Mucosa of rectum (tissue), 2 donors: ENCODE measurements at regions not wholly inside any gene's neighbourhood (a gene's known extent, or its start where the extent isn't known, plus 50 kb on each side); places are given as distances from the start of the nearest gene placed in this dataset.
"Not testable (repeated sequence)": the region's sequence is repeated elsewhere in the genome, so short reads cannot be mapped to it uniquely, and the experiment has no call there.

Experiments
- H3K27ac ChIP-seq, 2 donors: one replicate each; pipeline ENCODE4 v1.7.0; 2013; ENCODE audit warnings: inconsistent platforms in 2 of 2, low read depth in 2 of 2, low read length in 2 of 2
- H3K27me3 ChIP-seq, 2 donors: one replicate each; pipeline ENCODE4 v1.7.0; 2013; ENCODE audit warnings: low read length in 2 of 2; ENCODE audit not compliant: control insufficient read depth in 2 of 2, insufficient read depth in 2 of 2
- H3K36me3 ChIP-seq, 2 donors: one replicate each; pipeline ENCODE4 v1.7.0; 2013; ENCODE audit warnings: low read length in 2 of 2; ENCODE audit not compliant: control insufficient read depth in 2 of 2, insufficient read depth in 2 of 2
- H3K4me1 ChIP-seq, 2 donors: one replicate each; pipeline ENCODE4 v1.7.0; 2013; ENCODE audit warnings: low read length in 2 of 2, mild to moderate bottlenecking in 1 of 2; ENCODE audit not compliant: control insufficient read depth in 2 of 2, insufficient read depth in 2 of 2
- H3K4me3 ChIP-seq, 2 donors: one replicate each; pipeline ENCODE4 v1.7.0; 2013; ENCODE audit warnings: low read length in 2 of 2
- H3K9ac ChIP-seq, 2 donors: one replicate each; pipeline ENCODE4 v1.7.0; 2013; ENCODE audit warnings: low read length in 2 of 2, low read depth in 1 of 2, mild to moderate bottlenecking in 1 of 2
- H3K9me3 ChIP-seq, 2 donors: one replicate each; pipeline ENCODE4 v1.7.0; 2013; ENCODE audit warnings: low read length in 2 of 2; ENCODE audit not compliant: control insufficient read depth in 2 of 2
- donor health status: healthy.
- donor health status: Normal muscosa, but diverticular disease.

DNA sequence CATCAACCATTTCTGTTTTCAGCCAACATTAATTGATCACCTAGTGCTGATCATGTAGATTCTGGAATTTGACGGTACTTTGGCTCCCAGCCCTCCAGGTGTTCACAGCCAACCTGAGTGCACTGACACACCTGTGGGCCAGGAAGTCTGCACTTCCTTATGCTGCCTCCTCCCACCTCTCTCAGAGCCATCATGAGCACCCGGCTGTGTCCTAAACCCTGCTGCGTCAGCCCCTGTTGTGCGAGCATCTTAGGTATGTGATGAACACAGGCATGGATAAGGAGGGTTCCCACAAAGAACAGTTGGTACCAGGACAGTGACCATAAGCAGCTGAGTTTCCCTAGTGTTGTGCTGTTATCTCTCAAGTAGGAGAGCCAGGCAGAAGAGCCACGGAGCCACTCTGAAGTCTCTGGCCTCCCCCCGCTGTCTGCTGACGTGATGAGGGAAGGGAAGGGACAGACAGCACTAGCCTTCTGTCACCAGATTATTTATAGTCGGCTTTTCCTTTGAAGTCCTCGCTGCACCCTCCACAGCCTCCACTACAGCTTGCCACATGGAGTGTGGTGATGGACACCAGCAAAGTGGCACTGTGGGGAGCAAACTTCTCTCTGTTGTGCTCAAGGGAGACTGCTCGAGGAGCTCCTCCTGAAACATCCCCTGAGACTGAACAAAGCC is 162.8 kb upstream of the ANKFN1 start:
- no peaks in the 10 kb centered on the region for H3K36me3 ChIP-seq
- no peaks in the 10 kb centered on the region for H3K9me3 ChIP-seq
- H3K4me3 ChIP-seq = no peak overlapping the region

DNA sequence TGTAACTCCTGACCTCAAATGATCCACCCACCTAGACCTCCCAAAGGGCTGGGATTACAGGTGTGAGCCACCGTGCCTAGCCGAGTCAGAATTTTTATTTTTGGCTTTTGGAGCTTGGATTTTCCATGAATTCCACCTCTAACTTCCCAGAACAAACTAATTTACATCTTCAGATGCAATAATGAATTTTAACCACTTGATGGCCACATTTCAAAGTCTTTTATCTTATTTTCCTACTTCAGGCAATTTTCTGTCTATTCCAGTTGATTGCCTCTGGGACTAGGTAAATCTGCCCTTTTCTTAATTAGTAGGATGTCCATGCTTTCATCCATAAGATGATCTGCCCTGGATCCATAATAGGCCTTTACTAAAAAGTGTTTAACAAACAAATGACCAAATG is 156.4 kb upstream of the ANKFN1 start:
- Histone ChIP-seq H3K27ac (no peak overlapping the region), H3K9me3 (no peaks in the 10 kb centered on the region), H3K36me3 (no peaks in the 10 kb centered on the region), H3K4me1 (no peaks in the 10 kb centered on the region), H3K4me3 (no peak overlapping the region), H3K9ac (no peak overlapping the region), H3K27me3 (no peaks in the 10 kb centered on the region)

More for the DNA sequence above, 162.8 kb upstream of the ANKFN1 start:
- Histone ChIP-seq H3K27me3 (no peaks in the 10 kb centered on the region), H3K27ac (no peak overlapping the region), H3K9ac (no peak overlapping the region), H3K4me1 (no peaks in the 10 kb centered on the region)

GRCh38 chr17:56000411-56000810 is 152.9 kb upstream of the ANKFN1 start:
- H3K4me3 ChIP-seq = no peak overlapping the region
- H3K4me1 ChIP-seq = no peaks in the 10 kb centered on the region
- no peaks in the 10 kb centered on the region for H3K36me3 ChIP-seq
- H3K9me3 ChIP-seq = no peaks in the 10 kb centered on the region
- no peak overlapping the region for H3K9ac ChIP-seq
- no peaks in the 10 kb centered on the region for H3K27me3 ChIP-seq
- H3K27ac ChIP-seq = no peak overlapping the region

- H3K27me3 ChIP-seq, H3K27ac ChIP-seq, H3K4me1 ChIP-seq, H3K9ac ChIP-seq, H3K9me3 ChIP-seq, H3K36me3 ChIP-seq, H3K4me3 ChIP-seq: not testable (repeated sequence)
Measured at GRCh38 chr17:56002656-56003055, 150.6 kb upstream of the ANKFN1 start.

DNA sequence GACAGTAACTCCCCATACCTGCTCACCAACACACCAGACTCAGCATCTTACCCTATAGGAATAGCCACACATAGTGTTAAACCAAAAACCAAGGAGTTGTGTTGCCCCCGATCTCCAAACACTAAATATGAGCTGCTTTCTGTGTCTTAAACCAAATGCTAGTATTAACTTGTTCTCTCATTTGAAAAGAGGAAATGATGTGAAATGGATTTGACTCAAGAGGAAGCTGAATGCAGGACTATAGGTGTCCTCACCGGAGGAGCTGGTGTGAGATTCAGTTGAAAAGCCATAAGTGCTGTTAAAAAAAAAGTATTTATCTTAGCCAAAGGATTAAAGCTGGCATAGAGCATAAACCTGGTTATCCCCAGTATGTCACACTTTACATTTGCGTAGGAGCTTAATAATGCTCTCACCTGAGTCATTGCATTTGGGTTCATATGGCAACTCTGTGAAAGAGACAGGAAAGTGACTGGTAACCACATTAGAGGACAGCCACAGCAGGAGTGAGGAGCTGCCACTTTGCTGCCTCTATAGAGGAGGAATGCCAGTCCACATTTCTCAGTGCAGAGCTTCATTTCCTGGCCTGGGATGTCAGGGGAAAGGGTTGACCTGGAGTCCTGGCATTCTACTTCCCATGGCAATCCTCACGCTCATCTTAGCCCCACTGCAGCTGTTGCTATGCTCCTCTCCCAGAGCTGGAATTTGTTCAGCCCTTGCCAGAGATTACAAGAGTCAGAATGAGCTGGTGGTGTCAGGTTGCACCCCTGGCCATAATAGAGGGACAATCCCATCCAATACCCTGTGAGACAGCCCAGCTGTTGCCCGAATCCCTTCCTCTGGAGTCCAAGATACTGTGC is 143.3 kb upstream of the ANKFN1 start:
- Histone ChIP-seq H3K27me3 (no peaks in the 10 kb centered on the region), H3K9ac (no peak overlapping the region), H3K4me1 (no peaks in the 10 kb centered on the region), H3K9me3 (no peaks in the 10 kb centered on the region), H3K36me3 (no peaks in the 10 kb centered on the region), H3K4me3 (no peak overlapping the region), H3K27ac (no peak overlapping the region)

DNA sequence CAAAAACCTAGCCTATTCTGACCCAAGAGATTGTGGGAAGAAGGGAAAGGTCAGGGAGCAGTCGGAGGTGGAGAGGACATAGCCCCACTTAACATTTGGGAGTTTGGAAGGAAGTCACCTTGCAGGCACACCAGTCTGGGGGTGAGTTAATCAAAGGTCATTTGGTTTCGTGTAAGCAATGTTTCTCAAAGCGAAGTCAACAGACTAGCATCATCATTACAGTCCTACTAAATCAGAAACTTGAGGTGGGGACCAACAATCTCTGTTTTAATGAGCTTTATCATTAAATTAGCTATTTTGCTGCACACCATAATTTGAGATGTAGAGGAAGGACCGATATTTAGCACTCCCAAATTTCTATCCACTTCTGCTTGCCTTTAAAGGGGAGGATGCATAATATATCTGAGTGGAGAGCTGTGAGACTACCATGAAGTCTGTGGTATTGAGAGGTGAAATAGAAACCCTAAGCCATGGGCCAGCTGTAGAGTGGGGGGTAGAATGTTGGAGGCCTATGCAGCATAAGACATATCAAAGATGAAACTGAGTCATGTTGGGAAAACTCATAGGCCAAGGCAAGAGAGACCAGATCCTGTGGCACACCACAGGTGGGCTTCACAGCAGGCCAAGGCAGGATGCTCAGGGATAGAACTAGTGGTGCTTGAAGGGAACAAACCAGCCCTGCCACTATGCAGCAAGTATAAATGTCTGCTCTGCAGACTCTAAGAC is 141.7 kb upstream of the ANKFN1 start:
- Histone ChIP-seq H3K9me3 (no peaks in the 10 kb centered on the region), H3K27me3 (no peaks in the 10 kb centered on the region), H3K9ac (no peak overlapping the region), H3K4me1 (no peaks in the 10 kb centered on the region), H3K4me3 (no peak overlapping the region), H3K36me3 (no peaks in the 10 kb centered on the region), H3K27ac (no peak overlapping the region)

- Histone ChIP-seq H3K9me3 (no peaks in the 10 kb centered on the region), H3K4me3 (no peak overlapping the region), H3K27ac (no peak overlapping the region), H3K27me3 (peaks cover 0 to 3% of the 10 kb centered on the region in 2 donors), H3K4me1 (no peaks in the 10 kb centered on the region), H3K9ac (no peak overlapping the region), H3K36me3 (no peaks in the 10 kb centered on the region)
Measured at GRCh38 chr17:56018211-56018610, 135.1 kb upstream of the ANKFN1 start.

- no peaks in the 10 kb centered on the region for H3K36me3 ChIP-seq
- no peaks in the 10 kb centered on the region for H3K9me3 ChIP-seq
- peaks cover 0 to 3% of the 10 kb centered on the region in 2 donors for H3K27me3 ChIP-seq
- H3K27ac ChIP-seq = no peak overlapping the region
- no peak overlapping the region for H3K4me3 ChIP-seq
- H3K4me1 ChIP-seq = no peaks in the 10 kb centered on the region
- no peak overlapping the region for H3K9ac ChIP-seq
Measured at GRCh38 chr17:56020369-56020768, 132.9 kb upstream of the ANKFN1 start.

DNA sequence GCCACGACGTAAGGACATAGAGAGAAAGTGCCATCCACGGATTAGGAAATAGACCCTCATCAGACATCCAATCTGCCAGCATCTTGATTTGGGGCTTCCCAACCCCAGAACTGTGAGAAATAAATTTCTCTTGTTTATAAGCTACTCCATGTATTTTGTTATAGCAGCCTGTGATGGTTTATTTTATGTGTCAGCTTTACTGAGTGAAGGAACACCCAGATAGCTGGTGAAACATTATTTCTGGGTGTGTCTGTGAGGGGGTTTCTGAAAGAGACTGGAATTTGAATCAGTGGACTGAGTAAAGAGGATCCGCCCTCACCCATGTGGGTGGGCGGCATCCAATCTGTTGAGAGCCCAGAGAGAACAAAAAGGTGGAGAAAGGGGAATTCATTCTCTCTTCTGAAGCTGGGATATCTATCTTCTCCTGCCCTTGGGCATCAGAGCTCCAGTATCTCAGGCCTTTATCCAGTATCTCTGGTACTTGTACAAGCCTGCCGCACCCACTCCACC is 131.5 kb upstream of the ANKFN1 start:
- no peak overlapping the region for H3K9ac ChIP-seq
- H3K9me3 ChIP-seq = no peaks in the 10 kb centered on the region
- no peak overlapping the region for H3K4me3 ChIP-seq
- no peaks in the 10 kb centered on the region for H3K36me3 ChIP-seq
- no peak overlapping the region for H3K27ac ChIP-seq
- H3K4me1 ChIP-seq = no peaks in the 10 kb centered on the region
- H3K27me3 ChIP-seq = peaks cover 0 to 3% of the 10 kb centered on the region in 2 donors

GRCh38 chr17:56023851-56024250 is 129.4 kb upstream of the ANKFN1 start:
- H3K9me3 ChIP-seq = no peaks in the 10 kb centered on the region
- H3K9ac ChIP-seq = no peak overlapping the region
- H3K27me3 ChIP-seq = no peaks in the 10 kb centered on the region
- H3K27ac ChIP-seq = no peak overlapping the region
- H3K36me3 ChIP-seq = no peaks in the 10 kb centered on the region
- H3K4me3 ChIP-seq = no peak overlapping the region
- H3K4me1 ChIP-seq = no peaks in the 10 kb centered on the region
